CD1c-positive myeloid dendritic cell (primary cell): ENCODE measurements at regions not wholly inside any gene's neighbourhood (a gene's known extent, or its start where the extent isn't known, plus 50 kb on each side); places are given as distances from the start of the nearest gene placed in this dataset.

Source experiments
- DNase-seq: peaks from one replicate; pipeline ENCODE4 v3.0.0-alpha.2; 2016; ENCODE audit errors: extremely low spot score

DNA sequence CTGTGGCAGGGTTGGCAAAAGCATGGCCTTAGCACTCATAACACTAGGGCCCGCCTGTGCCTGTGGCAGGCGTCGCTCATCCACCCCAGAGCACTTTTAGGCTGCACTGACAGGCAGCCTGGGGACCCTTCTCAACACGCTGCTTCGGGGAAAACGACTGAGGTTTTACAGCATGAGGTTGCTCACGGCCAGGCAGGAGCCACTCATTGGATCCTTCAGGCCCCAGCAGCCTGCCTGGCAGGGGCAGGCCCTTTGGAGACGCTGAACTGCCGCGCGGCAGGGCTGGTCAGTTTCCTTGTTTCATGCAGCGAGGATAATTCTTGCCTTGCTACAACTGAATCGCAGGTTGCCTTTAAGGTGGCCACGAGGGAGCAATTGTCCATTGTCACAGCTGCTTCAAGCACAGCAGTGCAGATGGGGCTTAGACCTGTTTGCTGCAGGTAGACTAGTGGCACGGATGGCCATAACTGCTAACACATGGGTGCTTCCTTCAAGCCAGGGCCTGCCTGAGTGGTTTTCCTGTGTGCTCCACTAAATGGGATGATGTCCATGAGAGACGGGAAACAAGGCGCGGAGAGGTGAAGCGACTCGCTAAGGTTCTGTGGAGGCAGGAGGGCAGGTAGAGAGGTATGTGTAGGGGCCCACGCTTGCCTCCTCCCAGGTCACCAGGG, 49.9 kb upstream of the HS6ST1 start:
- DNase-seq: no peak

DNA sequence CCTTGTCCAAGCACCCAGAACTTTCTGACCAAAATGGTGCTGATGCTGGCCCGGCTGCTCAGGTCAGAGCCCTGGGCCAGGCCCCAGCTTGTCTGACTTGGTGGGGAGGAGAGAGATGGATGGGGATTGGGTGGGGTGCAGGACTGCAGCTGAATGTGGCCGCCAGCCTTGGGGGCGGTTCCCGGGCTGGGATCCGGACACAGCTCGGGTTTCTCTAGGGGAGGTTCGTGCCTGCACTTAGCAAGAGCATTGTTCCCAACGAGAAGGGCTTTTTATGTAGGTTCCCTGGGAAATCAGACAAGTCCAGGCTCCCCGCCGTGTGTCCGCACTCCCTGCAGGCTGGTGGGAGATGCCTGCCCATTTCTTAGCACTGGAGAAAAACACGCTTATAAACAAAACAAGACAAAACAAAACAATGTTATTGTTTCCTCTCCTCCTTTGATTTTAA, 50.5 kb upstream of the HS6ST1 start:
- no peak for DNase-seq

DNA sequence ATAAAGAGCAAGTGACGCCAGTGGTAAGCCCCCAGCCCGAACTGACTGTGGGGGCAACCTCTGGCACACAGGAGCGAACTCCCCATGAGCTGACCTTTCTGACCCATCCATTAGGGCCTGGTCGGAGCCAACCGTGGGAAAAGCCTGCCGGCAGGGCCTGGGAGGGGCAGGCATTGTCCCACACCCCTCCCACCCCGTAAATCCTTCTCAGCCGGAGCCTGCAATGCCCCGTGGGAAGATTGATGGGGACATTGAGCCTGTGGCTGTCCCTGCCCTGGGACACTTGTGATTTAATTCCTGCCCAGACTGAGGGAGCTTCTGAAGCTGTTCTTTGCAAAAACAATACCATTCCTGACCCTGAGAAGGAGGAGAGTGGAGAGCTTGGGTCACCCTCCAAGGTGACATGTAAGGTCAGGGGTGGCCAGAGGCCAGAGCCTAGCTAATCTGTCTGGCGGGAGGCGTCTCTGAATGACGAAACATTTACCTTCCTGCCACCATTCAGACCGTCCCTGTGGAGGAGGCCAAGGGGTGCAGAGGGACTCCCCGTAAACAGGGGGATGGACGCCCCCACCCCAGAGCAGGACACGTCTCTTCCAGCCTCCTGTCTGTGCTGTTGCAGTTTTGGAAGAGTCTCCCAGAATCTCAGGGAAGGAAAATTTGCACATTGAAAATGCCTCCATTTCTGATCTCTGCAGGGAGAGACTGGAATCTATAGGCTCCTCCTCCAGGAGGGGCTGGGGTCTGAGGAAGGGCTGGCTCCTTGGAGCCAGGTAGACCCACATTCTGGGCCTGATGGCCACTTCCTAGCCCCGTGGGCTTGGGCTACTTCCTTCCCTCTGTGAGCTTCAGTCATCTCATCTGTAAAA, 51.2 kb upstream of the HS6ST1 start:
- no peak for DNase-seq

DNA sequence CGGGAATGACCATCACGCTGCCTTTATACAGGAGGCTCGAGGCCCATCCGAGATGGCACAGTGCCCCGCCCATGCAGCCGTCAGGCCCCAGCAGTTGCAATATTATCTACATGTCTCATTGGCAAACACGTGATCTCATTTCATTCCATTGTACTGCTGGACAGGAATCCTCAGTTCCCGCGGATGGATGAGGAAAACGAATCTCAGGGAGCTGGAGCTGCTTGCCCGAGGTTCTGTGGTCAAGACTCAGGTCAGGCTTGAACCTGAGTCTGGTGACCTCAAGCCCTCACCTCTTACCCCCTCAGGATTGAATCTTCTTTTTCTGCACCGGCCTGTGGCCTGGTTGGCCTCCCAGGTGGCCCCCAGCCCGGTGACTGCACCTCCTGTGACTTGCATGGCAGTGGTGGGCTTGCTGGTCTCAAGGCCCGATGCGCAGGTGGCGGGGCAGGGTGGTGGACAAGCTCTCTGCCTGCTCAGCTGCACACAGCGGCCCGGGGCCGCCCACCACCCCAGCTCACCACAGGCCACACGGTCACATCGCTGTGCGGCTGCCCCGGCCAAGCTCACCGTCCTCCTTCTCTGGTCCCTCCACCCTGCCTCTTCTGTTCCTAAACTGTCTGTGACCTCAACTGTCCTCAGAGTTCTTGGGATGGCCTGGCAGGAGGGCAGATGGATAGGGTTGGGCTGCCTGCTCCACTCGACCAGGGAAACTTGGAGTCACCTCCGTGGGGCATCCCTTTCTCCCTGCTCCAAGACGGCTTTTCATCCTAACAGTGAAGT, 52.0 kb upstream of the HS6ST1 start:
- DNase-seq: no peak

DNA sequence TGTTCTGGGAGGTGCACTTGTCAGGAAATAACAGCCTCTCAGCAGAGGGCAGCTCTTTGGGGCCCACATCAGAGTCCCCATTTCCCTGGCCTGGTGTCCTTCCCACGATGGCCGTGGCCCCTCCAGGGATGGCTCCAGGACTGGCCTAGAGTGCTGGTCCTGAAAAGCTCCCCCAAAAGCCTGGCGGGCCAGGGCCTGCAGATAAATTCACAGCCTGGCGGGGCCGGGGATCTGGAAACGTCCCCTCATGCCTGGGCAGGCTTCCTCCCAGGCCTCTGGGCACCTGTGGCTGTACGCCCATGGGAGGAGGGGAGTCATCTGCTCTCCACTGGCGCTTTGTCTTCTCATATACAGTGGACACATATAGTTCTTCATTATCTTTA, 52.6 kb upstream of the HS6ST1 start:
- DNase-seq: no peak

DNA sequence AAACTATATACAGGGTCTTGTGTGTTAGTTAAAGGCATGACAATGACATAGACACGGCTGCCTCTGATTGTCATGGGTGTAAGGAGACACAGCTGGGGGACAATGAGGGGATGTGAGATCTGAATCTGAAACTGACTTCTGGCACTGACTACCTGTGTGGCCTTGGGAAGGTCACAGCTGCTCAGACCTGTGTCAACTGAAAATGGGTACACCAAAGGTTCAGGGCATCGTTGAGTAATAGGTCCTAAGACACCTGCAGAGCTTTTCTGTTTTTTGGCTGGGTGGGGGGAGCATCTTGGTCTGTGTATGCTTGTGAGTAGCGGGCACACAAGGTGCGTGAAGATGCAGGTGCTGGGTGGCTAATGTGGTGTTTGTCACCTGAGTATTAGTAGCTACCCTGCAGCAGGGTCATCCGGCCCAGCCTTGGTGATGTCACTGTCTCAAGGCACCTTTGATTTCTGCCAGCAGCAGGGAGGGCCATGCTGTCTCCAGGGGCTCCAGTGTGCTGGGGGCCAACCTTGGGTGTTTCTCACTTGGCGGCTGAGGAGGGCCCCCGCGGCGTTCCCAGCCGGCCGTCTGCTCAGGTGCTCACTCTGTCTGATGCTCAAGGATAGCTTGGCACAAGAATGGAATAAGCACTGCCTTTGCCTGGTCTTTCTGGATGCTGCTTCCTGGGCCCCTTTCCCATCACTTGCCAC, 53.1 kb upstream of the HS6ST1 start:
- DNase-seq: no peak

DNA sequence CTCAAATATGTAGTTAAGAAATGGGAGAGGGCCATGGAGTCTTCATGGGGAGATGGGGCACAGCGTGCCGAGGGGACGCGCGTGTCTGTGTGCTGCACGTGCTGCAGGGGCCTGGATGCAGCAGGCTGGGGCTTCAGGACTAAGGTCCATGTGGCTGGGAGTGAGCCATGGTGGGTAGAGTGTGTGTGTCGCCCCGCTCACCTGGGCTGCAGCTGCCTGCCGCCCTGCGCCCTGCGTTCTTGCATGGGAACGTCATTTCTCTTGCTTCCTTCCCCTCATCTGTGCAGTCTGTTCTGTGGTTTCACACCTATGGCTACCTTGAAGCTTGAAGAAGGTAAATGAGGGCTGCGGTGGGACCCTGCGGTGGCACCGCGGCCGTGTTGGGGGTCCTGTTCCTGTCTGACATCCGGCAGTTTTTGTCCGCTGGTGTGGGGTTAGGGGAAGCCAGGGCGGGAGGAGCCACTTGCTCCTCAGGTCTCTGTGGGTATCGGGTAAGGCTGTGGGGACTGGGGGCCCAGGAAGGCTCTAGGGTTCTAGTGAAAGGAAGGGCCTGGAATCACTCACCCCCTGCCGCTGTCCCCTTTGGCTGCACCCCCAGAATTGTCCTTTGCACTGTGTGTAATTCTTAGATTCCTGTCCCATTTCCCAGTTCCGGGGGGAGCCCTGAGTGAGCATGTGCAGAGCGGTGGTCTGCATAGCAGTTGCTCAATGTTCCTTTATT, 54.1 kb upstream of the HS6ST1 start:
- no peak for DNase-seq

DNA sequence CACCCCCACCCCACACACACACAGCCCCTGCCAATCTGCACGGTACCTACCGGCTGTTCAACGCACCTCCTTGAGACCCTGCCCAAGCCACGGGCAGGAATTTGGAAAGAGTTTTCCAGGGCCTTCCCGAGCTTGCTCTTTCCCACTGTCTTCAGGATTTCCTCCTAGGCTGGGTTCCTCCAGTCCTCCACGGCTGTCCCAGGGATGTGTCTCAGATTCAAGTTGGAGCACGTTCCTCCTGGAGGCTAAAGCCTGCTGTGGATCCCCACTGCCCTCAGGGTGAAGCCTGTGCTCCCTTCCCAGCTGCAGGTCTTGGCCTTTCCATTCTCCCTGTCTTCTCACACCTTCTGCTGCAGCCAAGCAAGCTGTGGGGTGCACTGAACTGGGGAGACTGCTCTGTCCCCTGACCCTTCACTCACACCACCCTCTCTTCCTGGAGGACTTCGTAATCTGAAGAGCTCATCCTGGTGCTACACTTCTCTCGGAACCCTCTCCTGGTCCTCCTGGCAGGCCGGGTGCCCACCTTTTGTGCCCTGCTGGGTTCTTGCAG, 54.9 kb upstream of the HS6ST1 start:
- DNase-seq: no peak

DNA sequence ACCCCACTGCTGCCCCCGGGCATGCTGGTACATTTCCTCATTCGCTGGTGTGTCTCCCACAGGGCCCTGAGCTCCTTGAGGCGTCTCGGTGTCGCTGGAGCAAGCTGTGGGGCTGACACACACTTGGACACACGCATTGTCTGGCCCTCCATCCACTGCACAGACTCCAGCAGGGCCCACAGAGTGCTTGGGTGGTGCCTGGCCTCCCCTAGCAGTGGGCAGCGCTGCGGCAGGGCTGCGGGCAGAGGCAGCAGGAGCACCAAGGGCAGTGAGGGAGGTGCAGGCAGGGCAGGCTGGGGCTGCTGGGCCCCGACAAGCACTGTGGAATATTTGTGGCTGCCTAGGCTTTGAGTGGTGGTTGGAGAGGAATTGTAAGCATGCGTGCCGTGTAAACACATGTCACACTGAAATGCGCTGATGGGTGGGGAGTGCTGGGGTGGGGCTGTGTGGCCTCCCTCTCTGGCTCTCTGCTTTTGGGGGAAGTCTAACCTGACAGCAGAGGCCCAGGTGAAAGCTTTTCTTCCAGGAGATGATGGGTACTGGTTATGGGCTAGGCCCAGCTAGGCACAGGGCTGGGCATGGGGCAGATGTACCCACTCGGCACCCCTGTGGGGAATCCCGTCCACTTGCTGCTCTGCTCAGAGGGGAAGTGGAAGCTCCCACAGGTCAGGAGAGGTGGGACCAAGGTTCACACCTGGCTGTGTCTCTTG, 55.5 kb upstream of the HS6ST1 start:
- DNase-seq: no peak

DNA sequence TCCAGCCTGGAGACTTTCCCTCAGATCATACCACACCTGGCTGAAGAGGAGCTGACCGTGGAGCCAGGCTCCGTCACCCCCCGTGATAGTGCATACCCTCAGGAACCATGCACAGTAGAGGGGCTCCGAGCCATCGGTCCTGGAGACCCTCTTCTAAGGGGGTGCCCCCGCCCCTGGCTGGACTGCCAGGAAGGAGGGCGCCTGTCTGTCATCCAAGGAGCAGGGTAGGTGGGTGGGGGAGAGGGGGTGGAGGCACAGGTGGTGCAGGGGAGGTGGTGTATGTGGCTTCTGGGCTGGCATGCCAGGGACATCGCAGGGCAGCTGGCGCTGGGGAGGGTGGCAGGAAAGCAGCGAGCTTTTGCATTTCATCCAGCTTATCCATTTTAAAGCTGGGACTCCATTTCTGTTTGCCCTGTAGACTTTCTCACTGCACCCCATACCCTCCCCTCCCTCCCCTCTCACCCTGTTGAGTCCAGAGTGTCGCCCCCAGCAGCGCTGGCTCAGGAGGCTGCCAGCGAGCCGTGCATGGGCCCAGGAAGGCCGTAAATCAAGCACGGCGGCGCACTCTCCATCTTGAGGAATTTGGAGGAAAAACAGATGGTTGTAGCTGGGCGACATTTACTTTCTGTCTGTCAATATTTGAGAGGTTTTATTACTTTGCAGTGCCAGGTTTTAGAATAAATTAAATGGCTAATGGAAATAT, 56.2 kb upstream of the HS6ST1 start:
- no peak for DNase-seq

DNA sequence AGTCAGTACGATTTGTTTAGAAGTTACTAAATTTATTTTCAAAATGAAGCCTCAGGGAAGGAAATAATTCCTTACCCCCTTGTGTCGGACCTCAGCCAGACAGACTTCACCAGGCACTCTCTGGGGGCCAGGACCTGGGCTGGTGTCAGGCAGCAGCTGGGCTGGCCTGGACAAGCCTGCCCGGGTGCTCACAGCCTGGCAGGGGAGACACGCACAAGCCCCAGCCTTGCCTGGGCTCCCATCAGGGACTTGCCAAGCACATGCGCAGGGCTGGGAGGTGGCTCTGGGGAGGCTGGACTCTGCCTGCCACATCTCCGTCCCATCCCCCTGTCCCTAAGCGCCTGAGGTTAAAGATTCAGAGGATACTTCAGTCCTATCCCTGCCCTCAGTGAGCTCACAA, 56.8 kb upstream of the HS6ST1 start:
- DNase-seq: no peak

DNA sequence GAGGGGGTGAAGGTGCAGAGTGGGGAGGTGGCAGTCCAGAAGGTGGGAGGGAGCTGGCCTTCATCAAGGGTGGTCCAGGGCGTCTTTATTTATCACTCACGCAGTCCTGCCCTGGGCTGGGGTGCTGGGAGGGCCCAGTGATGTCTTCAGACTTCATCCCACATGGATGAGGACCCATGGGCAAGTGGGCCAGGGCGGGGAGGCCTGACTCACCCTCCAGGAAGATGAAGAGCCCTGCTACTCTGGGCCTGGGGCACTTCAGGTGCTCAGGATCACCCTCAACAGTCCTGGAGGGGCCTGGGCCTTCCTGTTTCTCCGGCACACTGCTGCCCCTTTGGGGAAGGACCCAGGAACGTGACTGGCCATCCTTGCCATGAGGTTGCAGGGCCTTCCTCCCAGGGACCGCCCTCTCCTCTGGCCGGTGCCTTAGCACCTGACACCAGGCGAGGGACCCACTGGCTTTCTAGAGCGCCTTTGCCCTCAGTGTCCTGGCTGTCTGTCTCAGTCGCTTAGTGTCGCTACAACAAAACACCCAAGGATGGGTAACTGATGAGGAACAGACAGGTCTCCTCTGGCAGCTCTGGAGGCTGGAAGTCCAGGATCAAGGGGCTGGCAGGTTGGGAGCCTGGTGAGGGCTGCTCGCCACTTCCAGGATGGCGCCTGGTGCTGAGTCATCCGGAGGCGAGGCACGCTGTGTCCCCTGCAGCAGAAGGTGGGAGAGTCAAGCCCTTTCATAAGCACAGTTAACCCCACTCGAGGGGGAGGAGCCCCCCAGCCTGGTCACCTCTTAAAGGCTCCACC, 57.8 kb upstream of the HS6ST1 start:
- DNase-seq: no peak

DNA sequence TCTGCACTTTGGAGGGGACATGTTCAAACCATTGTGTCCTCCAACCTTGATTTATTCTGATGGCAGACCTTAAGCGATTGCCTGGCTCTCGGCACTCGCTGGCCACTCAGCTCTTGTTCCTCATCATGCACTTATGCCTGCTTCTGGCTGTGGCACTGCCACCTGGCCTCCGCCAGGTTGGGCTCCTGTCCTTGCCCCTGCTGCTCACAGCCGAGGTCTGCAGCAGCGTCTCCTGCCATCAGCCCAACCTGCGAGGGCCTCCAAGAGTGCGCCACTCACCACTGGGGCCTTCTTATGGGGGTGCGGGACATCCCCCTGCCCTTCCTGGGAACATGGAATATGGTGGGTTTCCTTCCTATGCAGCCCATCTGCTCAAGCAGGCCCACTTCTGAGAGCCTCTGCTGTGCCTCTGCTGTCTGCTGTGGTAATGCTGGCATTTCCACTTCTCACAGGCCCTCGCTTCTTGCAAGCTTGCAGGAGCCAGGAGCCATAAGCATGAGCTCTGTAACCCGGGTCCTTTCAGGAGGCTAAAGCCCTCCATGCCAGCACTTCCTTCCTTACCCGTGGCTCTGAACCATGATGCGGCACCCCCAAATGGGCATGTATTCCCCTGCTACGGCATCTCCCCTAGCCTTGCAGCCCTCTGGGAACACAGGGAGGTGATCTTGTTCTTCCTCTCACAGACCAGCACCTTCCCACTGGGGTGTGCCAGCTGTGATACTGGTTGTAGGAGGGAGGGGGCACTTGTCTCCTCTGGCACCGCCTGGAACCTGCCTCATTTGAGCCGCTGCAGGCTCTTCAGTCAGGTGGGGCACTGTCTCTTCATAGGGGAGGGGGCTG, 58.6 kb upstream of the HS6ST1 start:
- no peak for DNase-seq

DNA sequence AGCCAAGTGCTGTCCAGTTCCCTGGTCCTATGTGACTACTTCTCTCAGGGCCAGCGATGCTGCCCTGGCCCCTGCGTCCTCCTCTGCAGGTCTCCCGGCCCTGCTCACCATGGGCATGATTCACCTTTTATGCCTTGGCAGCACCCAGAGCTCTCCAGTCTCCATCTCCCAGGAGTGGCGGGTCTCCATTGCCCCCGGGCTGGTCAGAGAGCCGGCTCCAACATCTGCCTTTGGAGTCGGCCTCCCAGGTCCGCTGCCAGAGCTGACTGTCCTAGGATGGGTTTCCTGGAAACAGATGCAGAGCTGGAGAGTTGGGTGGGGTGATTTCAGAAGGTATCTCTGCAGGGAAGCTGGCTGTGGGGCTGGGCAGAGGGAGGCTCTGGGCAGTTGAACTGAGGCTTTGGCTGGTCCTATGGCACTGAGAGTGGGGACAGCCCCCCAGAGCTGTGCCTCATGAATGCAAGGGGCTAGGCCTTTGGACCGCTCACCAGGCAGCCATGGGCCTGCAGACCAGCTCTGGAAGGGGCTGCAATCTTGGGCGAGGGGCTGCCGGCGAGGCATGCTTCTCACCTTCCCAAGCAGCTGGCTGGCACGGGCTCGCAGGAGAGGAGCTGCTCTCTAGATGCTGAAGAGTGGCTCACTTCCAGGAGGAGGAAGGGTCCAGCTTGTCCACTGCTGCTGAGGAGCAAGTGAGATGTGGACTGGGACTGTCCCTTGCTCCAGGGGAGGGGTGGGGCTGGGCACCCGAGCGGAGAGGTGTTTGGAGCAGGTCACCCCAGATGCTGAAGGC, 59.8 kb upstream of the HS6ST1 start:
- DNase-seq: no peak

DNA sequence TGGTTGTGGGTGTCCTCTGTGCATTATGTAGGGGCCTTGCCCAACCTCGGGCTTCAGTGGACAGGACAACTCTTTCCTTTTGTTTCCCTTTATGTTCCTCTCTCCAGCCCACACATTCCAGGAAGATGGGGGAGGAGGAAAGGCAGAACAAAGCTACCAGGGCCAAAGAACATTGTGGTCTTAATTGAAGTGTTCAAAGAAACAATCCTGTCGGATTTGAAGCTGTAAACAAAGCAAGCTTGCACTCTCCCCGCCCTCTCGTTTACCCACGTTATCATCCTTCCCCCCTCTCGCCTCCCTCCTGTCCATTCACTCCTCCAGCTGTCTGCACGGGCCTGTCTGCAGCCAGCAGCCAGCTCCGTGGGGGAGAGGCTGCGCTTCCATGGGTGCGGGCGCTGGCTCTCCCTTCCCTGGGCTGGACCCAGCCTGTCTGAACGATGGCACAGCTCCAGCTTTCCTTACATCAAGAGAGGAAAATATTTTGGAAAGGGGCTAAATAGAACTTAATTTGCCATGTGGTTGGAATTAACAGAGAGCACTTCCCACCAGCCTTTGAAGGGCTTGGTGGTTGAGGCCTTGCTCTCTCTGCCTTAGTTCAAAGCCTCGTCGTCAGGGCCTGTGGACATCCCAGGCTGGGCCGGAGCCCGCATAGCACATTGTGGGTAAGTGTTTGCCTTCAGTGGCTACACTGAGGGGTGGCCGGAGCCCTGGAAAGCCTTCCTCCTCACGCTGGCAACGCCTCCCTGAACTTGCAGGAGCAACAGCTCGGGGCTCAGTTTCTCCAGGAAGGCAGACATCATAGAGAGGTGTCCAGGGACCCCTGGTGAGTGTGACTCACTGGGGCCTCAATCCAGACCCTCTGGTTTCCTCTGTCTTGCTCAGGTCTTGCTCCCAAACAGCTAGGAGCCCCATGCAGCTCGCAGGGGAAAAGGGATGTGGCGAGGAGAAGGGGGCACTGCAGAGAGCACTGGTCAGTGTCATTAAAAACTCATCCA, 60.6 kb upstream of the HS6ST1 start:
- DNase-seq: peak; percentile 4
